UCSD-AML1 (cell line): ENCODE measurements at regions not wholly inside any gene's neighbourhood (a gene's known extent, or its start where the extent isn't known, plus 50 kb on each side); places are given as distances from the start of the nearest gene placed in this dataset.

Experiments used
- DNase-seq: peaks from one replicate; lab custom pipeline; 2025; ENCODE audit not compliant: unreplicated experiment; lab: John Stamatoyannopoulos, UW

- DNase-seq = no peak
Measured at GRCh38 chr2:82636402-82637020, 1822.6 kb downstream of the SUCLG1 start.

- DNase-seq = no peak
Measured at GRCh38 chr2:82599021-82599420, 1860.1 kb downstream of the SUCLG1 start.

GRCh38 chr2:82596581-82596980 is 1862.5 kb downstream of the SUCLG1 start:
- DNase-seq = no peak

GRCh38 chr2:82591718-82592117 is 1867.4 kb downstream of the SUCLG1 start:
- no peak for DNase-seq

GRCh38 chr2:82576656-82577055 is 1882.4 kb downstream of the SUCLG1 start:
- no peak for DNase-seq

- DNase-seq = no peak
Measured at GRCh38 chr2:82539280-82539621, 1919.8 kb downstream of the SUCLG1 start.

GRCh38 chr2:82538590-82539279 is 1920.3 kb downstream of the SUCLG1 start:
- no peak for DNase-seq

- no peak for DNase-seq
Measured at GRCh38 chr2:82528288-82528687, 1930.8 kb downstream of the SUCLG1 start.

GRCh38 chr2:82527124-82527523 is 1932.0 kb downstream of the SUCLG1 start:
- DNase-seq = no peak

- no peak for DNase-seq
Measured at GRCh38 chr2:82526277-82526676, 1932.8 kb downstream of the SUCLG1 start.

GRCh38 chr2:82525744-82526143 is 1933.3 kb downstream of the SUCLG1 start:
- DNase-seq = no peak

GRCh38 chr2:82524826-82525225 is 1934.3 kb downstream of the SUCLG1 start:
- DNase-seq = no peak

- no peak for DNase-seq
Measured at GRCh38 chr2:82511894-82512293, 1947.2 kb downstream of the SUCLG1 start.

- DNase-seq = no peak
Measured at GRCh38 chr2:82508702-82509101, 1950.4 kb downstream of the SUCLG1 start.

GRCh38 chr2:82507657-82508056 is 1951.4 kb downstream of the SUCLG1 start:
- no peak for DNase-seq

- DNase-seq = no peak
Measured at GRCh38 chr2:82501217-82501616, 1957.9 kb downstream of the SUCLG1 start.

- DNase-seq = no peak
Measured at GRCh38 chr2:82498777-82499443, 1960.2 kb downstream of the SUCLG1 start.

- no peak for DNase-seq
Measured at GRCh38 chr2:82494739-82495138, 1964.3 kb downstream of the SUCLG1 start.

GRCh38 chr2:82491591-82491990 is 1967.5 kb downstream of the SUCLG1 start:
- DNase-seq = no peak

GRCh38 chr2:82487354-82487753 is 1971.7 kb downstream of the SUCLG1 start:
- no peak for DNase-seq

GRCh38 chr2:82485701-82486100 is 1973.4 kb downstream of the SUCLG1 start:
- no peak for DNase-seq

- no peak for DNase-seq
Measured at GRCh38 chr2:82481207-82481606, 1977.9 kb downstream of the SUCLG1 start.
